ENCODE measurements at regions not wholly inside any gene's neighbourhood (a gene's known extent, or its start where the extent isn't known, plus 50 kb on each side); places are given as distances from the start of the nearest gene placed in this dataset.

DNA sequence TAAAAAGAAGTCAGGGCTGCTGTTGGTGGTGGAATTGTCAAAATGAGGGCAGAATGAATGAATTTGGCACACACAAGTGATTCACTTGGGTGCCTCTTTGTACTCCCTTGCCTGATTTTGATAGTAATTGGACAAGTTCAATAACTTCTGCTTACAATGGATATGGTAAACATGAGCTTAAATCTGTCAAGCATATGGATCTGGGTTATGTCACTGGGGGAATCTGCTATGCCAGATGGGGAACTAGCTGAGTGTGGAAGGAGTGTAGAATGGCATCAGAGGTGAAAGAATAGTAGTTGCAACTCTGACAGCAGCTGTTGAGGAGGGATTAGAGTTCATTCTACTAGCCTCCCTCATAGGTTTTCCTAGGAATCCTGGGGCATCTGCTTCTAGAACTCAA is 724.2 kb upstream of the CDH8 start:
- no peak overlapping the region for H3K27ac ChIP-seq (ENCODE audit: low read length)
- no peaks in the 10 kb centered on the region for H3F3A ChIP-seq (ENCODE audit: insufficient read depth, low read length)
- H3K79me2 ChIP-seq (ENCODE audit: low read length), result no peaks in the 10 kb centered on the region
- no peaks in the 10 kb centered on the region for H3K9me3 ChIP-seq (replicated peaks; ENCODE audit: insufficient read depth, low read length)
- no peak overlapping the region for H3K4me3 ChIP-seq (ENCODE audit: low read length)
- TF ChIP-seq EZH2phosphoT487 (IDR thresholded peaks at IDR 0.05; ENCODE audit: low read length), result no peak
- TF ChIP-seq, protein P1, sequence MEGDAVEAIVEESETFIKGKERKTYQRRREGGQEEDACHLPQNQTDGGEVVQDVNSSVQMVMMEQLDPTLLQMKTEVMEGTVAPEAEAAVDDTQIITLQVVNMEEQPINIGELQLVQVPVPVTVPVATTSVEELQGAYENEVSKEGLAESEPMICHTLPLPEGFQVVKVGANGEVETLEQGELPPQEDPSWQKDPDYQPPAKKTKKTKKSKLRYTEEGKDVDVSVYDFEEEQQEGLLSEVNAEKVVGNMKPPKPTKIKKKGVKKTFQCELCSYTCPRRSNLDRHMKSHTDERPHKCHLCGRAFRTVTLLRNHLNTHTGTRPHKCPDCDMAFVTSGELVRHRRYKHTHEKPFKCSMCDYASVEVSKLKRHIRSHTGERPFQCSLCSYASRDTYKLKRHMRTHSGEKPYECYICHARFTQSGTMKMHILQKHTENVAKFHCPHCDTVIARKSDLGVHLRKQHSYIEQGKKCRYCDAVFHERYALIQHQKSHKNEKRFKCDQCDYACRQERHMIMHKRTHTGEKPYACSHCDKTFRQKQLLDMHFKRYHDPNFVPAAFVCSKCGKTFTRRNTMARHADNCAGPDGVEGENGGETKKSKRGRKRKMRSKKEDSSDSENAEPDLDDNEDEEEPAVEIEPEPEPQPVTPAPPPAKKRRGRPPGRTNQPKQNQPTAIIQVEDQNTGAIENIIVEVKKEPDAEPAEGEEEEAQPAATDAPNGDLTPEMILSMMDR (IDR thresholded peaks at IDR 0.05; ENCODE audit: low read length), result no peak
- no peak for TF ChIP-seq EZH2 (optimal IDR thresholded peaks at IDR 0.05; ENCODE audit: low read depth, low read length)
- no peak overlapping the region for H2AFZ ChIP-seq (ENCODE audit: low read length)
- no peaks in the 10 kb centered on the region for H3K27me3 ChIP-seq (replicated peaks; ENCODE audit: insufficient read depth, low read length)
- no peak overlapping the region for H3K4me2 ChIP-seq (ENCODE audit: low read depth, low read length)
- H3K9me2 ChIP-seq (replicated peaks; ENCODE audit: insufficient read depth, low read length), result no peaks in the 10 kb centered on the region
- H3K9ac ChIP-seq (ENCODE audit: low read length), result no peak overlapping the region
- DNase-seq, result no peak
- no peaks in the 10 kb centered on the region for H3K4me1 ChIP-seq (ENCODE audit: low read length)
- no peaks in the 10 kb centered on the region for H4K20me1 ChIP-seq (ENCODE audit: insufficient read depth, low read length)
- no peaks in the 10 kb centered on the region for H3K36me3 ChIP-seq (replicated peaks; ENCODE audit: insufficient read depth, low read length)

DNA sequence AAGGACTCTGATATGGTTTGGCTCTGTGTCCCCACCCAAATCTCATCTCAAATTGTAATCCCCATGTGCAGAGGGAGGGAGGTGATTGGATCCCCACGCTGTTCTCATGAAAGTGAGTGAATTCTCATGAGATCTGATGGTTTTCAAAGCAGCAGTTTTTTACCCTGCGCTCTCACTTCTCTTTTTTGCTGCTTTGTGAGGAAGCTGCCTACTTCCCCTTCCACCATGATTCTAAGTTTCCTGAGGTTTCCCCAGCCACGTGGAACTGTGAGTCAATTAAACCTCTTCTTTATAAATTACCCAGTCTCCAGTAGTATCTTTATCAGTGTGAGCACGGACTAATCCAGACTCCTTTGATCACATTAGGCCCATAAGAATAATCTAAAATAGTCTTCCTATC is 719.7 kb upstream of the CDH8 start:
- Histone ChIP-seq H3K36me3 (replicated peaks; ENCODE audit: insufficient read depth, low read length) (no peaks in the 10 kb centered on the region), H3K79me2 (ENCODE audit: low read length) (no peaks in the 10 kb centered on the region), H2AFZ (ENCODE audit: low read length) (no peak overlapping the region), H3F3A (ENCODE audit: insufficient read depth, low read length) (no peaks in the 10 kb centered on the region), H3K4me2 (ENCODE audit: low read depth, low read length) (no peak overlapping the region), H3K9me3 (replicated peaks; ENCODE audit: insufficient read depth, low read length) (no peaks in the 10 kb centered on the region), H3K4me3 (ENCODE audit: low read length) (no peak overlapping the region), H3K4me1 (ENCODE audit: low read length) (peaks cover 7% of the 10 kb centered on the region; the same call in 1 of the 2 replicates), H3K9ac (ENCODE audit: low read length) (no peak overlapping the region), H3K27ac (ENCODE audit: low read length) (no peak overlapping the region), H3K9me2 (replicated peaks; ENCODE audit: insufficient read depth, low read length) (no peaks in the 10 kb centered on the region), H3K27me3 (replicated peaks; ENCODE audit: insufficient read depth, low read length) (0 out of 2 replicates have a peak, but pooled peaks cover 3% of the 10 kb centered on the region), H4K20me1 (ENCODE audit: insufficient read depth, low read length) (no peaks in the 10 kb centered on the region)
- TF ChIP-seq, protein P1 (IDR thresholded peaks at IDR 0.05; ENCODE audit: low read length), result no peak
- TF ChIP-seq EZH2phosphoT487 (IDR thresholded peaks at IDR 0.05; ENCODE audit: low read length) (no peak), EZH2 (optimal IDR thresholded peaks at IDR 0.05; ENCODE audit: low read depth, low read length) (no peak)
- DNase-seq, result no peak

DNA sequence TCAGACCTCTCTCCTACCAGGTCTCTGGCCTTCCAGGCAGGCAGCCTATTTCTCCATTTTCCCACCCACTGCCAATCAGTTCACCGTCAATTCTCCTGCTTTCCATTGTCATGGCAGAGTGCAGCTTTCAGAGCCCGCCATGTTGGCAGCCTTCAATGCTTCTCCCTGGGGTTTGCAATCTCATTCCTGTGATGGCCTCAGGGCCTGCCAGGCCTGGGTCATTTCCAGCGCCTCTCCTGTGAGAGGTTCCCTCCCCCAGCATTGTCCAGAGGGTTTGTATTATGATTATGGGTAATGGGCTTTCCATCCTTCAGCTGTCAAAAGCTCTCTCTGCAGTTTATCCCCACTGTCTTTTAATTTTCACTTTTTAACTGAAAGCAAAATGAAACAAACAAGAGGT is 716.6 kb upstream of the CDH8 start:
- no peak overlapping the region for H3K9ac ChIP-seq (ENCODE audit: low read length)
- H2AFZ ChIP-seq (ENCODE audit: low read length), result no peak overlapping the region
- TF ChIP-seq EZH2phosphoT487 (IDR thresholded peaks at IDR 0.05; ENCODE audit: low read length) (no peak), EZH2 (optimal IDR thresholded peaks at IDR 0.05; ENCODE audit: low read depth, low read length) (no peak)
- TF ChIP-seq, protein P1 (IDR thresholded peaks at IDR 0.05; ENCODE audit: low read length), result no peak
- no peak overlapping the region for H3K4me2 ChIP-seq (ENCODE audit: low read depth, low read length)
- 0 out of 2 replicates have a peak, but pooled peaks cover 3% of the 10 kb centered on the region for H3K27me3 ChIP-seq (replicated peaks; ENCODE audit: insufficient read depth, low read length)
- H3K9me2 ChIP-seq (replicated peaks; ENCODE audit: insufficient read depth, low read length), result no peaks in the 10 kb centered on the region
- H3K36me3 ChIP-seq (replicated peaks; ENCODE audit: insufficient read depth, low read length), result no peaks in the 10 kb centered on the region
- H3F3A ChIP-seq (ENCODE audit: insufficient read depth, low read length), result no peaks in the 10 kb centered on the region
- DNase-seq, result no peak
- H3K9me3 ChIP-seq (replicated peaks; ENCODE audit: insufficient read depth, low read length), result no peaks in the 10 kb centered on the region
- H3K4me3 ChIP-seq (ENCODE audit: low read length), result no peak overlapping the region
- H4K20me1 ChIP-seq (ENCODE audit: insufficient read depth, low read length), result no peaks in the 10 kb centered on the region
- H3K4me1 ChIP-seq (ENCODE audit: low read length), result peaks cover 7% of the 10 kb centered on the region; the same call in 1 of the 2 replicates
- H3K27ac ChIP-seq (ENCODE audit: low read length), result no peak overlapping the region
- H3K79me2 ChIP-seq (ENCODE audit: low read length), result no peaks in the 10 kb centered on the region
